SK-N-MC (cell line): ENCODE measurements at regions not wholly inside any gene's neighbourhood (a gene's known extent, or its start where the extent isn't known, plus 50 kb on each side); places are given as distances from the start of the nearest gene placed in this dataset.

Experiments
- EZH2 ChIP-seq: fragments of 200-600 bp; sonication (generic); IDR thresholded peaks from one replicate; pipeline ENCODE4 v1.6.1; 2017; ENCODE audit warnings: antibody characterized with exemption
- POLR2AphosphoS5 ChIP-seq: IDR thresholded peaks from 2 replicates; pipeline ENCODE4 v1.6.1; 2012; ENCODE audit warnings: mild to moderate bottlenecking, low read depth, low read length, borderline replicate concordance

DNA sequence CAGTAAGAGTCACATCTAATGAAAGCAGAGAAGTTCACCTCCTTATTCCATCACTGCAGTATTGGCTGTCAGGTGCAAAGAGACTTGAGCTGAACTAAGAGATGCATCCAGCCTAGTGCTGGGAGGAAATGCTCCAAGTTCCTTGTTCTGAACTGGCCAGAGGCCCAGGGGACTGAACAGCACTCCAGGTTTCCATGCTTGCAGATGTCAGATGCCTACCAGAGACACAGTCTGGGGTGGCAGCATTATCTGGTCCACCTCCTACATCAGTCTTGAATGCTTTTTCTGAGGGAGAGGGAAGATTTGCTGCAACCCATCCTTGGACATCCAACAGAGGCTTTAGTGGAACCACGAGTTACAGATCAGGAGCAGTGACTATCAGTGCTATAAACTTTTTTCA lies 331.3 kb downstream of the CYRIA start:
- no peak for TF ChIP-seq POLR2AphosphoS5
- no peak for TF ChIP-seq EZH2
